Neutrophil (primary cell): ENCODE measurements at regions not wholly inside any gene's neighbourhood (a gene's known extent, or its start where the extent isn't known, plus 50 kb on each side); places are given as distances from the start of the nearest gene placed in this dataset.

ENCODE experiments used
- H3K27ac ChIP-seq: fragments of 200-600 bp; sonication (generic); 2 replicates; pipeline ENCODE4 v1.5.1; 2016; ENCODE audit warnings: mild to moderate bottlenecking, moderate library complexity
- H3K27me3 ChIP-seq: fragments of 200-600 bp; sonication (generic); 2 replicates; pipeline ENCODE4 v1.6.0; 2016; ENCODE audit warnings: mild to moderate bottlenecking
- H3K36me3 ChIP-seq: fragments of 200-600 bp; sonication (generic); 2 replicates; pipeline ENCODE4 v1.5.1; 2017
- H3K4me1 ChIP-seq, 2 experiments: fragments of 200-600 bp in 1 of 2; sonication (generic) in 1 of 2; 1 replicate in 1 of 2; 2 replicates in 1 of 2; pipeline versions ENCODE4 v1.5.1 to v1.6.1; 2013 to 2016; ENCODE audit warnings: low read depth in 1 of 2, low read length in 1 of 2, mild to moderate bottlenecking in 1 of 2, moderate library complexity in 1 of 2; ENCODE audit not compliant: control insufficient read depth in 1 of 2, insufficient read depth in 1 of 2
- H3K4me3 ChIP-seq, 2 experiments: fragments of 200-600 bp in 1 of 2; sonication (generic) in 1 of 2; 1 replicate in 1 of 2; 2 replicates in 1 of 2; pipeline ENCODE4 v1.5.1; 2013 to 2016; ENCODE audit warnings: low read depth in 1 of 2, low read length in 1 of 2, mild to moderate bottlenecking in 1 of 2, moderate library complexity in 1 of 2
- H3K9me3 ChIP-seq: fragments of 200-600 bp; sonication (generic); 2 replicates; pipeline ENCODE4 v1.5.1; 2016
- TF ChIP-seq, protein P1 (sequence below): fragments of 200-600 bp; sonication (generic); IDR thresholded peaks from 2 replicates; pipeline ENCODE4 v1.5.1; 2016; ENCODE audit warnings: antibody characterized with exemption

DNA sequence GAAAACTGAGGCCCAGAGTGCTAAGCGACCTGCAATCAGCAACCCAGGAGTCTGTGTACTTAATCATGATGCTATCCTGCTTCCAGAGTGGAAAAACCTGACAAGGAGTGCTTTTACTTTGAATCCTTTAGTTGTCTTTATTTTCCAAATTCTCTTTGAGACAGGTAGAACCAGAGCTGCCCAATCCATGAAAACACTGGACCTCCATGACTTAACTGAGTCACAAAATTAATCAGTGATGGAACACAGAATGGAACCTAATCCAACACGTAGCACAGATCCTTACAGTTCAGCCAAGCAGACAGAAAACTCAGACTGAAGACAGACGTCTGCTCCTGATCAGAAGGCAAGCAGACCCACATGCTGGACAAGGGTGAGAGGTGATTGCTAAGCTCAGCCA is 175.6 kb downstream of the BCL11A start:
- TF ChIP-seq, protein P1, sequence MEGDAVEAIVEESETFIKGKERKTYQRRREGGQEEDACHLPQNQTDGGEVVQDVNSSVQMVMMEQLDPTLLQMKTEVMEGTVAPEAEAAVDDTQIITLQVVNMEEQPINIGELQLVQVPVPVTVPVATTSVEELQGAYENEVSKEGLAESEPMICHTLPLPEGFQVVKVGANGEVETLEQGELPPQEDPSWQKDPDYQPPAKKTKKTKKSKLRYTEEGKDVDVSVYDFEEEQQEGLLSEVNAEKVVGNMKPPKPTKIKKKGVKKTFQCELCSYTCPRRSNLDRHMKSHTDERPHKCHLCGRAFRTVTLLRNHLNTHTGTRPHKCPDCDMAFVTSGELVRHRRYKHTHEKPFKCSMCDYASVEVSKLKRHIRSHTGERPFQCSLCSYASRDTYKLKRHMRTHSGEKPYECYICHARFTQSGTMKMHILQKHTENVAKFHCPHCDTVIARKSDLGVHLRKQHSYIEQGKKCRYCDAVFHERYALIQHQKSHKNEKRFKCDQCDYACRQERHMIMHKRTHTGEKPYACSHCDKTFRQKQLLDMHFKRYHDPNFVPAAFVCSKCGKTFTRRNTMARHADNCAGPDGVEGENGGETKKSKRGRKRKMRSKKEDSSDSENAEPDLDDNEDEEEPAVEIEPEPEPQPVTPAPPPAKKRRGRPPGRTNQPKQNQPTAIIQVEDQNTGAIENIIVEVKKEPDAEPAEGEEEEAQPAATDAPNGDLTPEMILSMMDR: no peak
- Histone ChIP-seq H3K27me3 (no peaks in the 10 kb centered on the region), H3K36me3 (no peaks in the 10 kb centered on the region), H3K4me1 (peaks cover 48 to 56% of the 10 kb centered on the region in 2 experiments), H3K27ac (no peak overlapping the region), H3K9me3 (no peaks in the 10 kb centered on the region), H3K4me3 (no peak overlapping the region)

DNA sequence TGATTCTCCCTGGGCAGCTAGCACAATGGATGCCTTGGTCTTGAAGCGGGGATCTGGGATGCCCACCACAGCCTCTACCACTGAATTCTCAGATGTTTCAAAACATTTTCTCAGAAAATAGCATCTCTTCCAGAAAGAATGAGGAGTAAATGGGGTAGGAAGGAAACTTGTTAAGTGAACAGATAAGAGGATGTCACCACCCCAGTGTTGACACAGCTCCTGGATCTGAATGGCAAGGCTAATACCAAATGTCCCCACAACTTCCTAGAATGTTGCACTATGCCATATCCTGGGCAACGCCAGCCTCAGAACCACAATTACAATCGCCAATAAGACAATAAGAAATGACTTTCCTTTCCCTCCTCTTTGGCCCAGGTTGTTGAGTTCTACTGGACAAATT is 177.2 kb downstream of the BCL11A start:
- H3K27ac ChIP-seq: peak overlapping the region; percentile 64
- H3K36me3 ChIP-seq: no peaks in the 10 kb centered on the region
- TF ChIP-seq, protein P1: no peak
- H3K9me3 ChIP-seq: no peaks in the 10 kb centered on the region
- H3K27me3 ChIP-seq: no peaks in the 10 kb centered on the region
- H3K4me3 ChIP-seq: peak overlapping the region in 1 of 2 experiments; percentile 9
- H3K4me1 ChIP-seq: peaks cover 59 to 69% of the 10 kb centered on the region in 2 experiments

DNA sequence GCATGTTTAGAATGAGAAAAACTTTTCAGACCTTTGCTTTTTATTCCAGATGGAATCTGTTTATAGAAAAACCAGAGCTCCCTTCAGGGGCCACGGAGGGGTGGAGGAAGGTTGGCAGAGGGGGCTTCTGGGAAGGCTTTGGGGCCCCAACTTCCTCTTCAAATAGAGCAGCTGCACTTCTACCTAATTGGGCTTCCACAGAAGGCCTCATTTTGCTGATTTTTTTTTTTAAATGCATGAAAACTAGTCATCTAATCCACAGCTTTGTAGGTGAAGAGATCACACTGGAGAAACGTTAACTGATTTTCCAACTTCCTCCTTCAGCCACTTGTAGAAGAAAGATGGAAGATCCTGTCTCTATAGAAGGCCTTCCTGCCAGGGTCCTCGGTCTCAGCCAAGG is 181.8 kb downstream of the BCL11A start:
- no peaks in the 10 kb centered on the region for H3K36me3 ChIP-seq
- TF ChIP-seq, protein P1: no peak
- H3K4me3 ChIP-seq: no peak overlapping the region
- H3K27me3 ChIP-seq: no peaks in the 10 kb centered on the region
- H3K9me3 ChIP-seq: no peaks in the 10 kb centered on the region
- H3K27ac ChIP-seq: peak overlapping the region; percentile 67
- H3K4me1 ChIP-seq: peaks cover 85 to 90% of the 10 kb centered on the region in 2 experiments

DNA sequence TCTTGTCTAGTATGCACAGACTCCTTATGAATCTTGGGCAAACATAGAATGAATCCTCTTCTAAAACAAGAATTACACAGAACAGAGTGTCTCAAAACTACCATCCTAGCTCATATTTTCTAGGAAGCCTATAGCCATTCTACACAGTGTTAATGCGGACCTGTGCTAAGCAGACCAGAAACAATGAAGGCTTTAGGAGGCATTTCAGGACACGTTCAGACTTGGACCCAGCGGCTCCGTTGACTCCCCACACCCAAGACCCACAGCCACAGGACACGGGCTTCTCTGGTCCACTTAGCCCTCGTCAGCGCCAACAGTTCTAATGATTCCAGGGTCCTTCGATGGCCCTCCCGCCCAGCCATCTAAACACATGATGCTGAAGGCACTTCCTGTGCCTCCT is 182.2 kb downstream of the BCL11A start:
- Histone ChIP-seq H3K9me3 (no peaks in the 10 kb centered on the region), H3K4me1 (peaks cover 85 to 90% of the 10 kb centered on the region in 2 experiments), H3K4me3 (no peak overlapping the region), H3K27ac (peak overlapping the region; percentile 67), H3K27me3 (no peaks in the 10 kb centered on the region), H3K36me3 (no peaks in the 10 kb centered on the region)
- TF ChIP-seq, protein P1: no peak

DNA sequence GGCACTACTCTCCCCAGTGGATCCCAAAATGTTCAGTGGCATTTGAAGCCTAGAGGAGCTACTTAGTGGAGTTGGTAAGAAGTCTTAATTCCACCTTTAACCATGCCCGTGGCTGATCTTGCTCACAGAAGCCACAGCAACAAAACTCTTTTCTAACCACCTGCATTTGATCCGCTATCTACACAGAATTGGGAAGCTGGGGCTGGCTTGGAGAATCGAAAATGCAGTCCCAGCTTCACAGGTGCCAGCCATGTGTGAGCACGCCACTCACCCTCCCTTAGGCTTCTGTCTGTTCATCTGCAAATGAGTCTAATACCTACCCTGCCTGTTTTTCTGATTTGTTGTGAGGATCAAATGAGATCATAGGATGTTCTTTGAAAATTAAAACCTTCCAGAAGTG is 182.6 kb downstream of the BCL11A start:
- Histone ChIP-seq H3K4me3 (no peak overlapping the region), H3K27ac (peak overlapping the region; percentile 67), H3K4me1 (peaks cover 85 to 90% of the 10 kb centered on the region in 2 experiments), H3K36me3 (no peaks in the 10 kb centered on the region), H3K27me3 (no peaks in the 10 kb centered on the region), H3K9me3 (no peaks in the 10 kb centered on the region)
- TF ChIP-seq, protein P1: no peak

DNA sequence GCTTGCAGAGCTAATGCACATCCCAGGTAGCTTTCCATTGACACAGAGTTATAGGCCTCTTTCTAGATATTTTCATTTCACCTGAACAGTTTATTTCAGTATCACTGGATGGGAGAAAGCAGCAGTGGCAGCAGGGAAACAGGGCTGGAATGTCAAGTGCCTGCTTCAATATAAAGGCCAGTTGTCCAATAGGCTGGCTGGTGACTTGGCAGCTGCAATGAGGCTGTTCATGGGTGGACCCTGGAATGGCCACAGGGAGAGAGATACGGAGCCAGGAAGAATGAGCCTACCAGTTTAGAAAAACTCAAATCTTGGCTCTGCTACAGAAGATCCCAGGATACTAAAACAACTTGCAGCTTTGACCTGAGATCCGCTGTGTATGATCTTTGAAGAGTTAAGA is 185.0 kb downstream of the BCL11A start:
- Histone ChIP-seq H3K4me1 (peaks cover 79 to 83% of the 10 kb centered on the region in 2 experiments), H3K27ac (no peak overlapping the region)
- TF ChIP-seq, protein P1: no peak

More for the DNA sequence above, 185.0 kb downstream of the BCL11A start:
- Histone ChIP-seq H3K36me3 (no peaks in the 10 kb centered on the region), H3K4me3 (no peak overlapping the region), H3K9me3 (no peaks in the 10 kb centered on the region), H3K27me3 (no peaks in the 10 kb centered on the region)
